HS-27A (cell line): ENCODE measurements at regions not wholly inside any gene's neighbourhood (a gene's known extent, or its start where the extent isn't known, plus 50 kb on each side); places are given as distances from the start of the nearest gene placed in this dataset.

Experiments
- DNase-seq: peaks from one replicate; pipeline ENCODE4 v3.0.0-alpha.2; 2012; ENCODE audit warnings: low read depth, missing footprints

DNA sequence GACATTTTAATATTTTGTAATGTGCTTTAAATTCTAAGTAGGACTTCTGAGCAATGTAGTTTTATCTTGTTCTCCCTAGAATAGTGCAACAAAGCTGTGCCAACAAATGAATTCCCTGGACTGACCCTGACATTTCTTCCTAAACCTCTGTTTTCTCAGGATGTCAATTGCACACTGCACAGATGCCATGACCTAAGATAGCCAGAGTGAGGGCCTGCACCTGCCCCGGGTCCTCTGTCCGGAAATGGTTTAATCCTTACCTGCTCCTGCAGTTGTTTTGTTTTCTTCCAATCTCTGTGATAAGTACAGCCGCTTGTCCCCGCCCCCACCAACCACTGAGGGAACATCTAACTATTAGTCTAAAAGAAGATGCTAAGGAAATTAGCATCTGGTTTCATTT lies 831.5 kb downstream of the GALC start:
- no peak for DNase-seq

DNA sequence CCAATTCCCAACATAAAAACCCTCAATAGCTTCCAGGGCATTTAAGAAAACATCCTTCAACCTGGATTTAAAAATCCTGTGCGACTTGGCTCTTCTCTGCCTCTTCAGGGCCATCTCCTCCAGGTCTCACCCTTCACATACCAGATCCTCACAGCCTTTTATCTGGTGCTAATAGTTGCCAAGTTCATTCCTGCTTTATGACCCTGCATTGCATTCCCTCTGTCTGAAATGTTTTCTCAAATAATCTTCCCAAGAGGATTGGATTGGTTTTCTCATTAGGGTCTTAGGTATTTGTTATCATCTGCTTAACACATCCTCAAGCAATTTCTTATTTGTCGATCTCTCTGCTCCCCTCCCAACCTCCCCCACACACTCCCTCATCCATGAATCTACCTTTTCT lies 832.0 kb downstream of the GALC start:
- no peak for DNase-seq

DNA sequence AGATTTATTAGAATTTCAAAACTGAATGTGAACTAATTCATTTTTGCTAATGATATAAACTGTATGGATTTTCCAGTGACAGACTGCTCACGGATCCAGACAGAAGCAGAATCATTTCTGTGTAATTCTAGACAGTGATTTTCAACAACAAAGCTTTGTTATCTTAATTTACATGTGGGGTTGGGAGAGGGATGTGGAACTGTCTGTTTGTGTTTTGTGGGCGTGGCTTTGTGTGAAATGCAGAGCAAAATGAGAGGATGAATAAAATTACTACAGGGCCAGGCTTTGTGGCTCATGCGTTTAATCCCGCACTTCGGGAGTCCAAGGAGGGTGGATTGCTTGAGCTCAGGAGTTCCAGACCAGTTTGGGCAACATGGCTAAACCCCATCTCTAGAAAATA lies 834.7 kb downstream of the GALC start:
- no peak for DNase-seq

DNA sequence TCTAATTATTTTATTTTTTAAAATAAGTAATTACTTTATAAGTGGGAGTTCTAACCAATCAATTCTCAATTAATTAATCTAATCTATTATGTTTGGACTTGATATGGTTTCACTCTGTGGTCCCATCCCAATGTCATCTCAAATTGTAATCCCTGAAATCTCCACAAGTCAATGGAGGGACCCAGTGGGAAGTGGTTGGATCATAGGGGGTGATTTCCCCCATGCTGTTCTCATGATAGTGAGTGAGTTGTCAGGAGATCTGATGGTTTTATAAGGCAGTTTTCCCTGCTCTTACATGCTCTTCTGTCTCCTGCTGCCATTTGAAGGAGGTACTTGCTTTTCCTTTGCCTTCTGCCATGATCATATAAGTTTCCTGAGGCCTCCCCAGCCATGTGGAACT lies 836.1 kb downstream of the GALC start:
- no peak for DNase-seq

DNA sequence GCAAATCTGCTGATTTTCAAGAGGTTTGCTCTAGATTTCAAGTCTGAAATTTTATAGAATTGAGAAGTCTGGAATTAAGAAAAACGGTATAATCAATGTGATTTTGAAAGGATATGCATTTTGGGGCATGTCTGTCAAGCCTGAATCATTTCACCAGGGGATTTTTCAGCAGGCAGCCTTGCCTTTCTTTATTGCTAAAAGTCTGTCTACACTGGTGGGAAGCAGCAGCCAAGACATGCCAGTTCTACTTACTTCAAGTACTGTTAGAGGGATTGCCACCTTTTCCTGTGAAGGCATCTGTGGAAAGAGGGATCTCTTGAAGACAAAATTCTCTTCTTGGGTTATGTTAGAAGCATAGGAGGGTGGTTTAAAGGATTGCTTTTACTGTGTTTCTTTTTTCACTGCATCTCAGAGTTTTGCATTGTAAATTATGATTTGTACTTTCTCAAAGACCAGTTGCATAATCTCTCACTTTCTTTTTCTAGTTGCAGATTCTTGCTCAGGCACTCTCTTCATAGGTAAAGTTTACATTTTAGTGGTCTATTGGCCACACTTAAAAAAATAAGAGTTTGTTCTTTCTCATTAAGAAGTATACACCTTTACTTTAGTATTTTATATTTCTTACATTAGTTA lies 837.0 kb downstream of the GALC start:
- DNase-seq = no peak

DNA sequence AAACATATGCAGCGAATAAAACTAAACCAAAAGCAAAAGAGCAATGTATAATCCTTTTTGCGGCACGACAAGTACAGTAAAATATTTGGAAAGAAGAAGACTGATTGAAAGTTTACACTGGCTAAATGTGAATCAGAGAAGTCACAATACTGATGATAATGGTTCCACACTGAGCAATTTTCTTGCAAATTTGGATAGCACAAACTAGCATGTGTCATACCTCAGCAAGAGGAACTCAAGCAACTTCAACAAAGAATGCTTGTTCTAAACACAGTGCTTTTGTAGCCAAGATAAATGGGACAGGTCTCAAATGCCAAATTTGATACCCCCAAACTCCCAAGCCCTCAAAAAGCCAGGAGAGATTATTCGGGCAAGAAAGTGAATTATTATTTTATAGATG lies 839.1 kb downstream of the GALC start:
- DNase-seq = no peak

DNA sequence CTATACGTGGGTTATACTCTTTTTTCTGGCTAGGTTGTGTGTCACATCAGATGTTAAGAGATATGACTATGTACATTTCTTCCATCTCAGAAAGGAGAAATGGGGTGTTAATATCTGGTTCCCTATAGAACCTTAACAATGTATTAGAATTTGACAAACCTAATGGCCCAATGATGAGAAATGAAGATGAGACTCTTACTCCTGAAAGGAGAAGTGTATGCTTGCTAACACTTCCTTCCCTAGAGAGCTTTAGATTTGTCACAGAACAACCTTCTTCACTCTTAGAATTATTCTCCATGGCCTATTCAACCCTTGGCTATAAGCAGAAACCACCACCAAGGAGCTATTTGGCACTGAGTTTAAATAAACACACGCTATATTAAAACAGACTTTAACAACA lies 839.6 kb downstream of the GALC start:
- DNase-seq = no peak

DNA sequence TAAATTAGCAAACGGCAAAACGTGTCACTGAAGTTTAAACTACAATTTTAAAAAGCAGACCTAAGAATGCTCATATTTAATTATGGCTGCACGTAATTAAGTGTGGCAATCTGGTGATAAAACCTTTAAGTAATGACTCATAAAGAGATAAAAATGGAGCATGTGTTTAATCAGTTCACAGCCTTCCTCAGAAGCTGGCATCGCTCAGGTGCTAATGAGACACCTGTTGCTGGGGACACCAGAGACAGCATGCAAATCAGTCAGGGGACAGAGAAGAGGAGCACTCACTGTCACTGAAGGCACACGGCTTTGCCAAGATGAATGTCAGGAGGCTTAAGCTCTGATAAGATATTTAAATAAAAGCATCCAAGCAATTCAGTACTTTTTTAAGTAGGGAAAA lies 840.3 kb downstream of the GALC start:
- no peak for DNase-seq

DNA sequence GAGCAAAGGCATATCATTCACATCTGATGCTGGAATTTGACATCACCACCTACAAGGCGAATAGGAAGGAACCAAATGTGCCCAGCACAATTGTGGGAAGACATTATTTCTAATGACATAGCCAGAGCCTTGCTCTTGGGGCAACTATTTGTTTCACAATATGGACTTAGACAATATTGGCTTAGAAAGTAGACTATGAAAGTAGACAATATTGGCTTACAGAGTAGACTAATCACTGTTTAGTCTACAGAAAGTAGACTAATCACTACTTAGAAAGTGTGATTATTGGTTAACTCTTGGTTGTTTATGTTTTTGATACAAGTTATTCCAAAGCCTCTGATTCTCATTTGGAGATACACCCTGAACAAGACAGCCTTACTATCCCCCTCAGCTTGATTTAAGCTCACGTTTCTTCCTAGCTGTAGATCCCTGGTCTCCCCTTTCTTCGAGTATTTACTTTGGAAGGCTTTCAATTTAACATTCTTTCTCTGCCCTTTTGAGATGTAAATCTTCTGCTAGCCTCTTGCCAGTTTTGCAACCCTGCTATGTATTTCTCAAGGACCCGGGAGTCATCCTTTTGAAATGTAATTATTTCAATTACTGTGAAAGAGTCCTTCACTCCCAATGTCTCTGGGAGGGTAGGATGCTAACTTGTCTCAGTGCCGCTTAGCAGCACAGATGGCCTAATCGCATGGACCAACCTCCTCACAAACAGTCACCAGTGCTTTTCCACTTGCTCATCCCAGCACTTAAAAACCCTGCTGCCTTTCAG lies 843.2 kb downstream of the GALC start:
- no peak for DNase-seq

DNA sequence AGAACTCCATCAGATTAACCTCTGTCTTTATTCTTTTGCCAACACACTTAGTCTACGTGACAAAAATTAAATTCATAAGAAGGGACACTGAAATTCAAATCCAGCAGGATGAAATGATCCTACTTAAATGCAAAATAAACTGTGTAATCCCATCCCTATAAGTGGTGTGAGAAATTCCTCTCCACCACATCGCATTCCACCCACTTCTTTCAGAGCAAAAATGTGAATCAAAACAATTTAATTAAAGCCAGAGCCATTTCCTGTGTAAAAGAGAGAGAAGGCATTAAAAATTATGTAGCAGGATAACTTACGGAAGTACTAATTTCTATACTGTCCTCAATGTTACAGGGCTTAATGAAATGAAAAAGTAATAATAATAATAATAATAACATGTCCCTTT lies 844.3 kb downstream of the GALC start:
- DNase-seq = no peak

DNA sequence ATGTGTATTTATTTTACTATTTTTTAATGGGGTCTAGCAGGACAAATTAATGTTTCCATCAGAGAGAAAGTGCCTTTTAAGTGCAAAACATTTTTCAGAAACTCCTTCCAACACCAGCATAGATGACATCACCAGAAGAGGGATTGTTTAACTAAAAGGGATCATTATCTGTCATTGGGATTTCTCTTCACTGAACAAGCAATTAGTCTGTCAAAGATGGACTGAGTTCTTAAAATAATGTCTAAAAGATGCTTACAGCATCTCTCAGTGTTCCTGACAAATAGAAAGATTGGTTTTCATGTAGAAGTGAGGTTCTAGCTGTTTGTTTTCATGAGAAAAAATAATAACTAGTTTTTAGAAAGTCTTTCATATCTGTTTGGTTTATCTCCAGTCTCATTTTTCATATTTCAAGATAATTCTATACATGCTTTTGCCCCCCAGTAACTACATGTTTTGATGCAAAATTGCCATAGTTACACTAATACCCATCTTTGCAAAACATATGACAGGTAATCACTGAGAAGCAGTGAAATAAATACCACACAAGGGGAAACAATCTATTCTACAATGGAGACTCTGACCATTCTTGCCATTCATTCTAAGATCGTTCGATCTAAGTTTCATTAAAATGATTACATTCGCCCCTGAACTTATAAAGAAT lies 850.3 kb downstream of the GALC start:
- DNase-seq = no peak

DNA sequence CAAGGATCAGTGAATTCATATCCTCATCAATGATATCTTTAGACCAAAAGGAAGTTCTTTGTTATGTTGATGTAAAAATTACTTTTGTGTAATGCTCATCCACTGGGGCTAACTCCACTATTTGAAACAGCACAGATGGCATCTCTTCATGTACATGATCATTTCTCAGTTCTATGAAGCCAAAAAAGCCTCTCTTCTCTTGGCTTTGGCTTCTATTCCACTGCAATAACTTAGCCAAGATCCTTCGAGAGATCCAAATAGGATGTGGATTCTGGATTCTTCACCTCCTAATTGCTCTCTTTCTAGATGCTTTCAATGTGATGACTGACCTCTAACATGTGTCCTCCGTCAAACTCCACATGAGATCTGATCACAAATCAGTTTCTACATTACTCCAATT lies 851.2 kb downstream of the GALC start:
- DNase-seq = no peak

DNA sequence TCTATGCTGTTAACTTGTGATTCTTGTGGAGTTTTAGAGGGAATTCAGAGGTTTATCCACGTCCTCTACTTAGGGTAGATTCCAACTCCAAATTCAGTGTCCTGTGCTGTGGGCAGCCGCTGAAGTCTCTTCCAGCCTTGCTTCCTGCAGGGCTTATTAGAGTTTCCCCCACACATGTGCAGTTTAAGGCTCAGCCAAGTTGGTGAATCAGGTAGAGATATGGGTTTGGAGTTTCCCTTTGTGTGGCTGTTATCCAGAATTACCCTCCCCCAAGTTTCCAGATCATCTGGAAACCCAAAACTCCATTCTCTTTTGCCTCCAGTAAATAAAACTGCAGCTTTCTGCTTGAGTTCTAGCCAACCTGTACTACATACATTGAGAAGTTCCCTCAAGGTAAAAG lies 853.7 kb downstream of the GALC start:
- DNase-seq = no peak

DNA sequence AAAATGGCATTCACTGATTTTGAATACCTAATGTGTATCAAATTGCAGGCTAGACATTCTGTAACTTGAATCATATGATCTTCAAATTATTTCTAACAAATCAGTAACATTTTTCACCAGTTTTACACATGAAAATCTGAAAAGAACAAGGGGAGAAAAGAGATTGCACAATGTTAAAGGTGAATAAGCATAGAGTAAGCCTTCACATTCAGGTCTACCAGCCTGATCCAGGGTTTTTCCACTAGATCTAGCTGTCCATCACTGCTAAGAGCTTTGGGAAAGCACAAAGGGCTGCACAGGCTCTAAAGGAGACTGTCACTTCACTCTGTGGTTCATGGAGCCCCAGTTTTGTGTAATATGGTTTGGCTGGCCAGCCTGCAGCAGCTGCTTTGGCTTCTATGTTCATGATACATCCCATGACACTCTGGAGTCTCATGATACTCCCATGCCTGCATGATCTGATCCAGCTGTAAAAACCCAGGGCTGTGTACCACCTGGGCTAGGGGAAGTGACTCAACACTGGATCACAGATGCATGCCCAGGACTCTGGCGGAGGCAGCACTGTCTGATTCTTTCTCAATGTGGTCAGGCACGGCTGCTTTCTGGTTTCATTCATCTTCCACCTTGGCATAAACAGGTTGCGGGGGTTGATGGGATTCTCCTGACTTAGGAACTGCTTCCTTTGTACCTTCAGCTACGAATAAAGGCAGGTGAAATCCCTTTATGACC lies 859.7 kb downstream of the GALC start:
- no peak for DNase-seq

DNA sequence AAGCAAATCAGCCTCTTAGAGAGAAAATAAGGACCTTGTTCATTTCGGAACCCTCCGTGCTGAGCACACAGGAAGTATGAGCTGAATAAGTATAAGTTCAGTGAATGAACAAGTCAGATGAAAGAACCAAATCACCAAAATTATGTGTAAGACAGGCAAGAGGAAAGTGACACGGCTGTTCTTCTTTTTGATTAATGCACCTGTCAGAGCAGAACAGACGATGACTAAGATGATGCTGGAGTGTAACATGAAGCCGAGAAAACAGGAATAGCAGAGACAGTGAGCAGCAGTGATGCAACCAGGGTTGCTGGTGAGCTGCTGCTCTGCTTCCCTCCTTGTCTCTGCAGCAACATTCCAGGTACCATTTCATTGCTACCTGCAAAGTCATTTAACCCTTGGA lies 861.1 kb downstream of the GALC start:
- DNase-seq = no peak

DNA sequence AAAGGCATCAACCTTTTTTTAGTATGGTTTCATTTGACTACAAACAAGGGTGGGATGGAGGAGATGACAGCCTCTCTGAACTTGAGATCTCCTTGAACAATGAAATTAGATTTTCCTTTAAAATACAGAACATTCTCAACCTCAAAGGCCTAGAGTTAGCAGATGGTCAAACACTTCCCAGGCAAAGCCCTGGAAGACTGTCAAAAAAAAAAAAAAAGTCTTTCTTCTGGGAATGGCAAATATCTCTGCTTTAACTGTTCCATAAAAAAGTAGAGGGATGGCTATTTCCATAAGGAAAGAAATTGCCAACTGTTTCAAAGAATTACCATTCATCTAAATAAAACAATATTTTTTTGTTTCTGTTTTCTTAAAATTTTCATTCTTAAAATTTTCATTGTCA lies 870.8 kb downstream of the GALC start:
- DNase-seq = no peak

DNA sequence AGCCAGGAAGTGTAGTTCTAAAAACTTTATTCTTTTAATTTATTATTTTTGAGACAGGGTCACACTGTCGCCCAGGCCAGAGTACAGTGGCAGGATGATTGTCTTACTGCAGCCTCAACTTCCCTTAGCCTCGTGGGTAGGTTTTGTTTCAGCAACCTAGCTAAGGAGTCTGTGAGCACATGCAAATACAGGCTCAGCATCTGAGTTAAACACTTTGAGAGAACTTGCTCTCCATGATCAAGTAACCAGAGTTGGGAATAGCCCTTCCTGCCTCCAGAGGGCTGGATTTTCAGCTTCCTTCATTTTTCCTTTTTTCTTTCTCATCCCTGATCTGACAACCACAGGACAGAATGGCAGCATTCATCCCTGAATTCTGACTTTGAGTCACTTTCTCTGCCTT lies 871.3 kb downstream of the GALC start:
- no peak for DNase-seq

DNA sequence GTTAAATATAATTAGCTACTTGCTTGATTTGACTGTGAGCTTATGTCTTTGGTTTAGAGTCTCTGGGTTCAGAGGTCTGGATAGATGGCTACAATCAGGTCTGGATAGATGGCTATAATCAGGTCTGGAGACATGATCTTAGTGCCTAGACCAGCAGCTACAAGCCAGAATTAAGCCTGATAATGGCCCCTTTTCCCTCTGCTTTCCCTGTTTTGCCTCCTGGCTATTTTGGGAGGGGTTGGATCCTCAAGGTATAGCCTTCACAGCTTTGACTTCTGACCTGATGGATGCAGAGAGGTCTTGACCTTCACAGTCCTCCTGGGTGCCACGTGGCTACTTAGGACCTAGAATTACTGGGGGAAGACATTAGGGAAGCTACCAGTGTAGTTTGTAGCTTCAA lies 877.7 kb downstream of the GALC start:
- DNase-seq = no peak

DNA sequence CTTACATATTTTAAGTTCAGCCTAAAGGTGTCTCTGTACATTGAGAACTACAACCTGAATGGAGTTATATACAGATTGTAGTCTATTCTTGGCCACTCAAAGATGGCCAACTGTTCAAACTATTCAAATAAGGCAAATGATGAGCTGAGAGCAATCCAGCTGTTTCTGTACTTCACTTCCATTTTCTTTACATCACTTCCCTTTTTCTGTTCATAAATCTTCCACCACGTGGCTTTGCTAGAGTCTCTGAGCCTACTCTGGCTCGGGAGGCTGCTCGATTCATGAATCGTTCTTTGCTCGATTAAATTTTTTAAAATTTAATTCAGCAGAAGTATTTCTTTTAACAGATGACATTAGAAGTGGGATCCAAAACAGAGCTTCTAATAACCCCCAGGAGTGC lies 879.7 kb downstream of the GALC start:
- DNase-seq = no peak

DNA sequence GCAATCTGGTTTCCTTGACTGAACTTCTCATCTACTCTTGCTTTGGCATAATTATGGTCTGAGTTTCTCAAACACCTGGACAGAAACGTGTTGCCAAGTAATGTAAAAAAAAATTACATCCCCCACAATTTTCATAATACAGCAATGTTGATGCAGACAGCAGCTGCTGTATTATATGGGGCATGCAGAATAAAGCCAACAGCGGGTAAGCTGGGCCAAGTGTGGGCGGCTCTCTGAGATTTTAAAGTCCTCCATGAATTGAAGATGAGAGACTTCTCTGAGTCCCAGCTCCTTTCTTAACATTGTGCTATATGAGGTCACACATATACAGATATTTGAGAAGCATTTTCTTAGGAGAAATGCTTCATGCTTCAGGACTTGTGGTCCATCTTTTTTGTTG lies 881.2 kb downstream of the GALC start:
- DNase-seq = no peak

DNA sequence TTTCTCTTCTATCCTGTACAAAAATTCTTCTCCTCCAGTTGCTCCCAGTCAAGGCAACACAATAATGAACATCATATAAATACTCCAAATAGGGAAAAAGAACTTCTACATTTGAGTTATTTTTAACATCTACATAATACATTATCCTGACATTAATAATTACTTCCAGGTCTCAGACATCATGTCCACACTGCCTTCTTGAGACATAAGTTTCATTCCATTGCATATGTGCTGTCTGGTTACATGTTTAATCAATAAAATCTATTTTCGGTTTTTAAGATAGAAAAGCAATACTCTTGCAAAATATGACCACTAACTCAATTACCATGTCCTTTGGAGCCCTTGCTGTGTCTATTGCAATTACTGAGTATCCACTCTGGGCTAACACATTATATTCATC lies 881.9 kb downstream of the GALC start:
- no peak for DNase-seq

DNA sequence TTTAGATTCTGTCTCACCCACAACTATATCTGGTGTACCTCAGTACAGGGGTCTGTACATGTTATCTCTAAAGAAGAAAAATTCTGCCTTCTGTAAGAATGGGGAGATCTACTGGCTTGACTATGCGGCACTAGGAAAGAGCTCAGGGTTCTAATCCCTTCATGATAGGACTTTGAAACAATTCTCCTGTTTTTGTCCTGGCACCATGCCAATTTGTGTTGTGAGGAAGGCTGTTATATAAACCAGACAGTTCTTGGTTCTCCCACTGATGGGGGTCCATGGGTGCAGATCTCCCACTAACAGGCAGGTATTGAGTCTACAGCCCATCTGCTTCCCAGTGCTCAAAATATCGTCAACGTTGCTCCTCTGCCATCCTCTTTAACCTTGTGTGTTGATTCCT lies 883.7 kb downstream of the GALC start:
- no peak for DNase-seq

DNA sequence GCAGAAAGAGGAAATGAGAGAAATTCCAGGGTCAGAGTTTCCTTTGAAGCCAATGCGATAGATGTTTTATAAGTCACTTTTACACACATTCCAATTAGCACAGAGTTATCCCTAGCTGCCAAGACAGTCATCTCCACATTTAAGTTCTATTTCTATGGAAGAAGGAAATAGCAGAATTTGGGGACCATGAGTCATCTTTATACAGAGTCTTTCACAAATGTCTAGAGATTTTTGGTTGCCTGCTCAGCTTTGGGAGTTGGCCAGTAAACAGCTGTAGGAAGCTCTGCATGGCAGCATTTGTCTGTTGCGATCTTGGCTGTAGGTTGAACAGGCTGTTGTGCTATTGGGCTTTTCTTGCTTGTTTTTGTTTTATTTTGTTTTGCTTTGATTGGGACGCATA lies 884.3 kb downstream of the GALC start:
- DNase-seq = no peak
